DOHH2 (cell line): ENCODE measurements at regions not wholly inside any gene's neighbourhood (a gene's known extent, or its start where the extent isn't known, plus 50 kb on each side); places are given as distances from the start of the nearest gene placed in this dataset.

Experiments used
- H3F3A ChIP-seq: fragments of 200-600 bp; sonication (generic), shearing (Covaris generic); 2 replicates; pipeline ENCODE4 v1.6.0; 2016; ENCODE audit warnings: antibody characterized with exemption, mild to moderate bottlenecking; ENCODE audit not compliant: control insufficient read depth, insufficient read depth
- H3K27ac ChIP-seq: fragments of 200-600 bp; sonication (generic); 2 replicates; pipeline ENCODE4 v1.5.1; 2014; ENCODE audit warnings: low read depth, mild to moderate bottlenecking, low read length, moderate library complexity
- H3K27me3 ChIP-seq: fragments of 200-600 bp; sonication (generic); 2 replicates; pipeline ENCODE4 v1.6.1; 2014; ENCODE audit warnings: mild to moderate bottlenecking, low read length, mixed read lengths; ENCODE audit not compliant: control insufficient read depth
- H3K36me3 ChIP-seq: fragments of 200-600 bp; sonication (generic); 2 replicates; pipeline ENCODE4 v1.6.1; 2014; ENCODE audit warnings: mild to moderate bottlenecking, low read length, moderate library complexity, mixed read lengths; ENCODE audit not compliant: control insufficient read depth
- H3K4me1 ChIP-seq: fragments of 200-600 bp; sonication (generic); 2 replicates; pipeline ENCODE4 v1.6.1; 2014; ENCODE audit warnings: mild to moderate bottlenecking, low read length, mixed read lengths; ENCODE audit not compliant: control insufficient read depth
- H3K4me2 ChIP-seq: fragments of 200-600 bp; sonication (generic); 2 replicates; pipeline ENCODE4 v1.6.0; 2014; ENCODE audit warnings: mild to moderate bottlenecking, low read length, moderate library complexity
- H3K4me3 ChIP-seq: fragments of 200-600 bp; sonication (generic); 2 replicates; pipeline ENCODE4 v1.5.1; 2014; ENCODE audit warnings: mild to moderate bottlenecking, low read length, mixed read lengths
- H3K79me2 ChIP-seq: fragments of 200-600 bp; sonication (generic); 2 replicates; pipeline ENCODE4 v1.6.1; 2014; ENCODE audit warnings: mild to moderate bottlenecking, low read length, mixed read lengths; ENCODE audit not compliant: control insufficient read depth
- H3K9me2 ChIP-seq: fragments of 200-600 bp; sonication (generic); replicated peaks from 2 replicates; pipeline ENCODE4 v1.6.1; 2014; ENCODE audit warnings: mild to moderate bottlenecking, low read length, mixed read lengths; ENCODE audit not compliant: control insufficient read depth
- H3K9me3 ChIP-seq: fragments of 200-600 bp; sonication (generic); 2 replicates; pipeline ENCODE4 v1.6.1; 2014; ENCODE audit warnings: antibody characterized with exemption, low read length, mixed read lengths; ENCODE audit not compliant: control insufficient read depth, insufficient read depth
- H4K20me1 ChIP-seq: fragments of 200-600 bp; sonication (generic); 2 replicates; pipeline ENCODE4 v1.6.0; 2014; ENCODE audit warnings: low read depth, mild to moderate bottlenecking, antibody characterized with exemption, low read length, moderate library complexity; ENCODE audit not compliant: control insufficient read depth, insufficient read depth
- CTCF ChIP-seq: fragments of 200-600 bp; sonication (generic); IDR thresholded peaks from one replicate; pipeline ENCODE4 v1.5.1; 2014; ENCODE audit warnings: antibody characterized with exemption, mild to moderate bottlenecking, low read depth, low read length; ENCODE audit not compliant: poor library complexity, severe bottlenecking
- EZH2phosphoT487 ChIP-seq: fragments of 200-600 bp; sonication (generic); IDR thresholded peaks from 2 replicates; pipeline ENCODE4 v1.6.1; 2017; ENCODE audit warnings: borderline replicate concordance, mild to moderate bottlenecking, antibody characterized with exemption, low read length, moderate library complexity, mixed read lengths

DNA sequence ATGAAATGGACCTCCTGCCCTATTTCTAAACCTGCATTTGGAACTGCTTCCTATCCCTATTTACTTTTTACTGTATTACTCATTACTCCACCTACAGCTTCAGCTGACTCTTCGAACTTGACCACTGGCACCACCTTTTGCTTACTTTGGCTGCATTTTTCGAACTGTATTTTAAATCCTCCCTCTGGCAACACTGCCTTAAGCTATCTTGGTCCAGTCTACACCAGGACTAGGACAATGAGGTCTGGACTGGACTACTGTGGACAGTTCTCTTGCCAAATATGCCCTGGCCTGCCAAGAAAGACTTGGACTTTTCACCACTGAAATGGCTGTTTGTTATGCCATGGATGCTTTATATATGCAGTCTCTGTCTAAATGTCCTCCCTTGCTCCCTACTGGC is 328.1 kb downstream of the BTG1 start:
- H3K4me2 ChIP-seq, result no peak overlapping the region

DNA sequence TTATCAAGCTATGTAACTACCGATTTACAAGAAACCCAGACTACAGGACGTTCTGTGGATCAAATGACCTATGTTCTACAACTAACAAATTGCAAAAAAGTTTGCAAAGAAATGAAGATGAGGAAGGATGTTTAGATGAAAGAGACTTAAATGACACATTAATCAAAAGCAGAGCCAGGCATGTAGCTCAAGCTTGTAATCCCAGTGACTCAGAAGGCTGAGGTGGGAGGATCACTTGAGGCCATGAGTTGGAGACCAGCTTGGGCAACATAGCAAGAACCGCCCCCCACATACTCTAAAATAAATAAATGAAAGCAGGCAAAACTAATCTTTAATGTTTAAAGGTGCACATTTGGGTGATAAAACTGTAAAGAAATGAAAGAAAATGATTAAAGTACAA is 331.9 kb downstream of the BTG1 start:
- Histone ChIP-seq H3K36me3 (no peaks in the 10 kb centered on the region), H3K9me2 (no peaks in the 10 kb centered on the region), H3K4me1 (no peaks in the 10 kb centered on the region), H4K20me1 (no peaks in the 10 kb centered on the region), H3K4me2 (no peak overlapping the region), H3K27me3 (no peaks in the 10 kb centered on the region), H3K79me2 (no peaks in the 10 kb centered on the region), H3K27ac (no peak overlapping the region), H3F3A (no peaks in the 10 kb centered on the region), H3K9me3 (no peaks in the 10 kb centered on the region), H3K4me3 (no peak overlapping the region)
- TF ChIP-seq EZH2phosphoT487 (no peak), CTCF (no peak)

More for the DNA sequence above, 328.1 kb downstream of the BTG1 start:
- Histone ChIP-seq H3K9me3 (no peaks in the 10 kb centered on the region), H3F3A (no peaks in the 10 kb centered on the region), H3K4me1 (no peaks in the 10 kb centered on the region), H3K4me3 (no peak overlapping the region), H3K27ac (no peak overlapping the region), H4K20me1 (no peaks in the 10 kb centered on the region), H3K36me3 (no peaks in the 10 kb centered on the region), H3K9me2 (no peaks in the 10 kb centered on the region), H3K79me2 (no peaks in the 10 kb centered on the region), H3K27me3 (no peaks in the 10 kb centered on the region)
- no peak for TF ChIP-seq EZH2phosphoT487
- no peak for TF ChIP-seq CTCF

DNA sequence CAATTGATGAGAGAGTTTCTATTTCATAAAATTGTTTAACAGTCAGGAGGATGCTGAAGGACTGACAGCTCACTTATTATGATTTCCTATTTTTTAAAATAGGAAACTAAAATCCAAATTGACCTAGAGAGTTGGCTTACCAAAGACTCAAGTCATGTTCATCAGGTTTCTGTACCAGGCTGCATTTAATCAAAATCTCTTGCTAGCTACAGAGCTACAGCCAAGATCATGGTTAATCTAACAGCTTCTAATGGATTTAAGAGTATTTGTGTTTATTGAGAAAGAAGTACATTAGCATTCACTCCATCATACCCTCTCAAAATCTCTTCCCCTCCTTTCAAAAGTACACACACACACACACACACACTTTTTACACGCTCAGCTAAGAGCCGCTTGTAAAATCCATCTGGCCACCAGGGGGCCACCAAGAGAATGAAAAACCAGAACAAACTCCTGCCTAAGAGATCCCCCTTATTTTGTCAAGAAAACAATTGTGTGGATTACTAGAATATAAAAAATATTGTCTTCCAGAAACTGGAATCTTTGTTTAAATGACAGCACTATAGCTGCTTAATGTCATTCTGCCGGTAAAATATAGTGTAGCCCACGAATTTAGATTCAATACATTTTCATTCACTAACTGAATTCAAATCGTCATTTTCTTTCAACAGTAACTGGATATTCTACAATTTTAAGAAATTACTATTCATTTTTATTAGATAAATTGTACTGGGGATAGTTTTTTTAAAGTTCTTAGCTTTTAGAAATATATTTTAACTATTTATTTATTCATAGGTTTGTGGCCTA is 334.0 kb downstream of the BTG1 start:
- no peaks in the 10 kb centered on the region for H3K4me1 ChIP-seq
- H3K4me3 ChIP-seq, result no peak overlapping the region
- no peak for TF ChIP-seq EZH2phosphoT487
- peak; percentile 94 for TF ChIP-seq CTCF
- no peaks in the 10 kb centered on the region for H3F3A ChIP-seq
- no peak overlapping the region for H3K4me2 ChIP-seq
- no peaks in the 10 kb centered on the region for H3K79me2 ChIP-seq
- H4K20me1 ChIP-seq, result no peaks in the 10 kb centered on the region
- no peaks in the 10 kb centered on the region for H3K36me3 ChIP-seq
- no peaks in the 10 kb centered on the region for H3K9me2 ChIP-seq
- H3K9me3 ChIP-seq, result no peaks in the 10 kb centered on the region
- H3K27ac ChIP-seq, result no peak overlapping the region
- H3K27me3 ChIP-seq, result no peaks in the 10 kb centered on the region
